GOT3 (cell line): ENCODE measurements at regions not wholly inside any gene's neighbourhood (a gene's known extent, or its start where the extent isn't known, plus 50 kb on each side); places are given as distances from the start of the nearest gene placed in this dataset.

Experiments used
- DNase-seq: peaks from one replicate; lab custom pipeline; 2025; ENCODE audit warnings: mixed read lengths; lab: John Stamatoyannopoulos, UW

DNA sequence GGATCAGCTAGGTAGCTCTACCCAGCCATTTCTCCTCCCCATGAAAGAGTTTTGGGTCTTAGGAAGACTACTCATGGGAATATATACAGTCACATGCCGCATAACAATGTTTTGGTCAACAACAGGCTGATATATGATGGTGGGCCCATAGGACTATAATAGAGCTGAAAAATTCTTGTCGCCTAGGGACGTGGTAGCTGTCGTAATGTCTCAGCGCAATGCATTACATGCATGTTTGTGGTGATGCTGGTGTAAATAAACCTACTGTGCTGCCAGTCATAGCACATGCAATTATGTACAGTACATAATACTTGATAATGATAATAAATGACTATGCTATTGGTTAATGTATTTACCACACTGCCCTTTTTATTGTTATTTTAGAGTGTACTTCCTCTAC, 78.2 kb upstream of the DLX6 start:
- no peak for DNase-seq

DNA sequence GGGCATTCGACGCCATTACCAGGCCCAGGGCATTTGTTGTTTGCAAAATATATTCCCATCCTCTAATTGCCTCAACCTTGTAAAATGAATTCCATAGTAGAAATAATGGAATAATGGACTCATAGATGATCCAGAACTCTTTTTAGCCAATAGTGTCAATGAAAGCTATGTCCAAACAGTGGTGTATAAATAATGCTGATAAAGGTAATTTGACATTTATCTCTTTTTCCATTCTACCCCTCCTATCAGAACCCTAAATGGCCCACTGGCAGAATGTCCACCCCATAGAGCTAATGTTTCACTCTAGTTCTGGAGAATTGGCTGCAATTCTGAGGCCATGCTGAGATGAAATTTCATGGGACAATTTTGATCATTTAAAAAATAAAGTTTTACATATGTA, 76.4 kb upstream of the DLX6 start:
- no peak for DNase-seq

DNA sequence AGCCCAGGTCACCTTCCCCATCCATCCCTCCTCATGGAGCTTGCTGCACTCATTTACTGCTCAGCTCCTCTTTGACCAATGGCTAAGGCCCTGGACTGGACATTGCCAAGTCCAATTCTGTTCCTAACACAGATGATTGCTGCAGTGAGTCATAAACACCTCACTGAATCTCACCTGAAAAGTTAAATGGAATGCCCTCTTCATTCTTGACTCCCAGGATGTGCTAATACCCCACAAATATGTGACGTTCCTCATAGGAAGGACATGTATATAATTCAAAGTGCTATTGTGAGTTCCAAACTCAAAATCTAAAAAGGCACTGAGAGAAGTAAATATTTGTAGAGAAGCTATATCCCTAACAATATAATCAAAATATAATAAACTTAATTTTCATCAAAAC, 73.5 kb upstream of the DLX6 start:
- no peak for DNase-seq

DNA sequence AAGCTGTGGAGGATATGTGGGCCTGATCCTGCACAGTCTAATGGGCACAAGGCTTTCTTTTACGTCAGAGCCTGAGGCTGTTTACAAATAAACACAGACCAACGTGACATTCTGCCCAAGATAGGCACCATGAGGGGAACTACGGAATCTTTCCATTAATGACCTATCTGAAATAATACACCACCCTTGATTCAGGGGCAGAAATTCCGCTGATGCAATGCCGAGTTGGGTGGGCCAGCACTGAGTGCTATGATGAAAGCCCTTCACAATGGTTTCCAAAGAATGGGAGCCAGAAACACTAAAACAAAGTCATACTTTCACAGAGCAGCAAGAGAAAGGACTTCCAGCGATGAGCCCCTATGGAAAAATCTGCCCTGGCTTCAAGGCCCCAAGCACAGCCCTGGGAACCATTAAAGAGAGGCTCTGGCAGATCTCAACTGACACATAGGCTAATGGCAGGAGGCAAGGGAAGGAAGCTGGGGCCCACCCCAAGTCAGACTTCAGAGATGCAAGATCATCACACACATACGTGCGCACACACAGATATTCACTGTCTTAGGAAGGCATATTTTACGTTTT, 72.2 kb upstream of the DLX6 start:
- no peak for DNase-seq

DNA sequence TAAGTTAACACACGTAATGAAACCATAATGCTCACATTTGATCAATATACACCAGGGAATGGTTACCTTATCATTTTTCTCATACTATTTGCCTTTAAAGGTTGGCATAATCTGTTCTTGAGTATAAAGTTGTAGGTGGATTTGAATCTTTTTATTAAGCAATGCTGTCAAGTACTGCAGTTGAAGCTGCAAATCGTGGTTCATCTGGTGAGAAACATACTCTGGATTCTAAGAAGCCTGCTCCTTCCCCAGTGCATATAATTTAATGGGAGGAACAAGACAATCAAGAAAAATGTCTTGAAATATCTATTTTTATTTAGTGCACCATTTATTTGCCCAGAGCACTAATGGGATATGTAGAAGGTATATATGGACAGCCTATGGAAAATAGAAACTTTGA, 68.7 kb upstream of the DLX6 start:
- no peak for DNase-seq

DNA sequence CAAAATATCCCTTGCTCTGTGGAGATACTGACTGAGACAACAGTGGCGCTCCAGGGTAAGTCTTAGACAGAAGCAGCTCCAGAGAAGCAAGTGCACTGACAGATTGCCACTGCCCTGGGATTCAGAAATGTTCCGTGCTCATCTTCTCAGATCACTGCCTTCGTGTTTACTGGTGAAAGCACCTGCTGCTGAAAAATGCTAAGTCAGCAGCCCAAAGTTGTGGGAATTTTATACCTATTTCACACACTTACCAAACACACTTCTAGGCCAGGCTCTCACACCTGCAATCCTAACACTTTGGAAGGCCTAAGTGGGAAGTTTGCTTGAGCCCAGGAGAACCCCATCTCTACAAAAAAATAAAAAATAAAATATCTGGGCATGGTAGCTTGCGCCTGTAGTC, 63.2 kb upstream of the DLX6 start:
- no peak for DNase-seq

DNA sequence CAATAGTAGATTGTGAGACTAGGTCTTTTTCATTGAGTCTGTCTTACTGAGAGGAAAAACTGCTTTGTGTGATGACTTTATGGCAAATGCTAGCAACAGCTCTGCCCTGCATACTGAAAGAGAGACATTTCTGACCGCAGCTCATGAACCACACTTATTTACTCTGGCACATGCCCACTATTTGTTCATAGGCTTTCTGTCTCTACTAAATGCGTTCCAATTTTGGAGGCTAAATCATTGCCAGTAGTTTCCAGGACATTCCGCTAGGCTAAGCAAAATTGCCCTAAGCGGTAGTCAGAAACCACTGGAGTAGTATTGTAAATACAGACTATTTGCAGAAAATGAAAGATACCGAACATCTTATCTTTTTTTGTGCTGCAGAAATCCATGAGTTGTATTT, 55.6 kb upstream of the DLX6 start:
- DNase-seq, result peak; percentile 13

DNA sequence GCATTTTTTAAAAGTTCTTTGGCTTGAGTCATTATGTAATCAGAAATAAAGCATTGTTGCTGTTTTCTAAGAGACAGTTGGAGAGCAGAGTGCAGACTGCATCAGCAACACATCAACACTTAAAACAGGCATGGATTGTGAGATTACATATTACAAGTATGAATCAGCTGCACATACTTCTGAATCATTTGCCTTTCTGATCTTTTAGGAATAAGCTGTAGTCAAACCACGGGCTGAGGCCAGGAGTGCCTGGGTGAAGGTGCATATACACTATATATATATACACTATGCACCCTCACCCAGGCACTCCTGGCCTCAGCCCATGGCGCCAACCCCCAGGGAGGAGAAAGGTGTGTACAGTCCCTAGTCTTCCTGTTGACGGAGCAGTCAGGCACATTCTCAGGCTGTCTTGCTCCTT, 52.4 kb upstream of the DLX6 start:
- no peak for DNase-seq

DNA sequence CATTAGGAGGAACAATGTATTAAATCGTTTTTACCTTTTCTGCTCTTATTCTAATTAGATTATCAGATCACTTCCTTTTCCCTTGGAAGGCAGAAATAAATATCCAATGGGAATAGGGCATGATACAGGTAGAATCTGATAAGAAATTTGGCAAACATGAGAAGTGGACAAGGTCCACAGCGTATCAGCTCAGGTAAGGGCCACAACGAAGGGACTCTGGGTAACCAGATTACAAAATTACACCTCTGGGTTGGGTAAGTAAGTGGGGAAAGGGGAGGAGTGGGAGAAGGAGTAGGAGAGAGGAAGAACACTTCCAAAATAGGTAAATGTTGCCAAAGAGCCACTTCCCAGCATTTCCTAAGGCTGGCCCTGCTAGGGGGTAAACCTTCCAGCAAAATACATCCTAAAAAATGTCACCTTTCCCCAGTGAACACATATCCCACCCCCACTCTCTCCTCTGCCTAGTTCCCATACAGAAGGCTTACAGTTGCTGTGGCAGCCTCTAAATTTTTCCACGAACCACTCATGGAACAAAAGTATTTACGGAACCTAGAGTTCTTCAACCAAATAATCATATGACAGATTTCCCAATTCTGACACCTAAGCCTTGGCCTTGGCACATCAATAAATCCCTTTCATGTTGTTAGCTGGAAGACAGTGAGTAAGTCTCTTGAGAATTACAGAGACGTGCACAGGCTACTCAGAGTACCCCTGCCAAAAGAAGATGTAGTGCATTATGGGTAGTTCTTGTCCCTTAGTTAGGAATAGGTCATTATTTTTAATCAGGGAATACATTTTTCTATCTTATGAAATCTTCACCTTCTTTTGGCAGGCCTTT, 51.5 kb upstream of the DLX6 start:
- DNase-seq, result no peak
